ENCODE measurements at regions not wholly inside any gene's neighbourhood (a gene's known extent, or its start where the extent isn't known, plus 50 kb on each side); places are given as distances from the start of the nearest gene placed in this dataset.

DNA sequence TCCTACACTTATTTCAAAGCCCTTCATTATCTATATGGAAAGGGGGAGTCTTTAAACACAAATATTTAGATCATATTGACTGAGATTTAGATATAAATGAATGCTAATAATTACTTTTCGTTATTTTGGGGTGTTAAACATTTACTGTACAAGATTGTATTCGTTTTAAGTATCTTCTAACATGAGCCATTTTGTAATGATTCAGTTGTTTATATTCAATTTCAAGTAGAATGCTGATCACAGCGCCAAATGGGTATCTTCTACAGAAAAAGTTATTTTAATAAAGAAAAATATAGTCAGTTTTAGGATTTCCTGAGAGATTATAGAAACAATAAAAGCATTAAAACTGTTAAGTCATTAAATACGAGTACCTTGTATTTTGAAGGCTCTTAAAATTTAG, 104.5 kb upstream of the HNRNPU start:
- Histone ChIP-seq H3K27me3 (replicated peaks; ENCODE audit: insufficient read depth) (no peaks in the 10 kb centered on the region), H3K36me3 (no peaks in the 10 kb centered on the region), H3K27ac (peak overlapping the region; percentile 98 to 99), H3K9me3 (no peaks in the 10 kb centered on the region), H3K4me1 (ENCODE audit: control insufficient read depth in 1 of 2, low read depth in 2 of 2) (peaks cover 17 to 32% of the 10 kb centered on the region in 2 donors), H3K4me3 (peak overlapping the region; percentile 81)
- DNase-seq (ENCODE audit: low spot score): no peak
- no peak for ATAC-seq (ENCODE audit: insufficient number of reproducible peaks, low FRiP score, low read depth)
- TF ChIP-seq, protein P1, sequence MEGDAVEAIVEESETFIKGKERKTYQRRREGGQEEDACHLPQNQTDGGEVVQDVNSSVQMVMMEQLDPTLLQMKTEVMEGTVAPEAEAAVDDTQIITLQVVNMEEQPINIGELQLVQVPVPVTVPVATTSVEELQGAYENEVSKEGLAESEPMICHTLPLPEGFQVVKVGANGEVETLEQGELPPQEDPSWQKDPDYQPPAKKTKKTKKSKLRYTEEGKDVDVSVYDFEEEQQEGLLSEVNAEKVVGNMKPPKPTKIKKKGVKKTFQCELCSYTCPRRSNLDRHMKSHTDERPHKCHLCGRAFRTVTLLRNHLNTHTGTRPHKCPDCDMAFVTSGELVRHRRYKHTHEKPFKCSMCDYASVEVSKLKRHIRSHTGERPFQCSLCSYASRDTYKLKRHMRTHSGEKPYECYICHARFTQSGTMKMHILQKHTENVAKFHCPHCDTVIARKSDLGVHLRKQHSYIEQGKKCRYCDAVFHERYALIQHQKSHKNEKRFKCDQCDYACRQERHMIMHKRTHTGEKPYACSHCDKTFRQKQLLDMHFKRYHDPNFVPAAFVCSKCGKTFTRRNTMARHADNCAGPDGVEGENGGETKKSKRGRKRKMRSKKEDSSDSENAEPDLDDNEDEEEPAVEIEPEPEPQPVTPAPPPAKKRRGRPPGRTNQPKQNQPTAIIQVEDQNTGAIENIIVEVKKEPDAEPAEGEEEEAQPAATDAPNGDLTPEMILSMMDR (IDR thresholded peaks at IDR 0.05): no peak

DNA sequence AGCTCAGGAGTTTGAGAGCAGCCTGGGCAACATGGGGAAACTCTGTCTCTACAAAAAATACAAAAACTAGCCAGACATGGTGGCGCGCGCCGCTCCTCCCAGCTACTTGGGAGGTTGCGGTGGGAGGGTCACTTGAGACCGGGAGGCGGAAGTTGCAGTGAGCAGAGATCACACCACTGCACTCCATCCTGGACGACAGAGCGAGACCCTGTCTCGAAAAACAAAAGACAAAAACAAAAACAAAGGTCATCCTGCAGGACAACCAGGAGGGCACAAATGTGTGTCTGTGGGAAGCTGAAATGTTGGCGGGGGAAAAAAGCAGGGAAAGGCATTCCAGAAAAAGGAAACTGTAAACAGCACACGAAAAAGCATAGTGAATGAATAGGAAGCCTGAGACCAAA, 104.1 kb upstream of the HNRNPU start:
- Histone ChIP-seq H3K36me3 (no peaks in the 10 kb centered on the region), H3K9me3 (no peaks in the 10 kb centered on the region), H3K4me1 (ENCODE audit: control insufficient read depth in 1 of 2, low read depth in 2 of 2) (peaks cover 21 to 36% of the 10 kb centered on the region in 2 donors), H3K4me3 (peak overlapping the region; percentile 81), H3K27me3 (replicated peaks; ENCODE audit: insufficient read depth) (no peaks in the 10 kb centered on the region), H3K27ac (peak overlapping the region; percentile 98 to 99)
- DNase-seq (ENCODE audit: low spot score) (no peak), ATAC-seq (ENCODE audit: insufficient number of reproducible peaks, low FRiP score, low read depth) (no peak)
- TF ChIP-seq, protein P1 (IDR thresholded peaks at IDR 0.05): no peak

DNA sequence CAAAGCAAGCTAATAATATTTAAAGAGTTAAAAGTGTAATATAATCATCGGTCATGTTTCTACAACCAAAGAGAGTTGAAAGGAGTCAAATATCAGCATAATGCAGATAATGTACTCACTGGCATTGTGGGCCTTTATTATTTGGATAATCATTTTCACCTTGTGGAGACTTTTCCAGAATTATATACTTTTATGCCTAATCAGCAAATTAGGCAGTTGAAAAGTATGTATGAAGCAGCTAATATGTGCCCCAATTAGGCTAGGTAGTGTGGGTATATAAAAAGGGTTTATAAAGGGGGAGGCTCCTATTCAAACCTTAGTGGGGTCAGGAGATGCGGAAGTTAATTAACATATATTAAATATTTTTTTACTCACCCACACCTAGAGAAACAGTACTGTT, 102.8 kb upstream of the HNRNPU start:
- H3K4me1 ChIP-seq (ENCODE audit: control insufficient read depth in 1 of 2, low read depth in 2 of 2): peaks cover 26 to 39% of the 10 kb centered on the region in 2 donors
- no peaks in the 10 kb centered on the region for H3K27me3 ChIP-seq (replicated peaks; ENCODE audit: insufficient read depth)
- H3K9me3 ChIP-seq: no peaks in the 10 kb centered on the region
- ATAC-seq (ENCODE audit: insufficient number of reproducible peaks, low FRiP score, low read depth) (no peak), DNase-seq (ENCODE audit: low spot score) (no peak)
- no peaks in the 10 kb centered on the region for H3K36me3 ChIP-seq
- no peak overlapping the region for H3K4me3 ChIP-seq
- TF ChIP-seq, protein P1 (IDR thresholded peaks at IDR 0.05): no peak
- no peak overlapping the region for H3K27ac ChIP-seq

DNA sequence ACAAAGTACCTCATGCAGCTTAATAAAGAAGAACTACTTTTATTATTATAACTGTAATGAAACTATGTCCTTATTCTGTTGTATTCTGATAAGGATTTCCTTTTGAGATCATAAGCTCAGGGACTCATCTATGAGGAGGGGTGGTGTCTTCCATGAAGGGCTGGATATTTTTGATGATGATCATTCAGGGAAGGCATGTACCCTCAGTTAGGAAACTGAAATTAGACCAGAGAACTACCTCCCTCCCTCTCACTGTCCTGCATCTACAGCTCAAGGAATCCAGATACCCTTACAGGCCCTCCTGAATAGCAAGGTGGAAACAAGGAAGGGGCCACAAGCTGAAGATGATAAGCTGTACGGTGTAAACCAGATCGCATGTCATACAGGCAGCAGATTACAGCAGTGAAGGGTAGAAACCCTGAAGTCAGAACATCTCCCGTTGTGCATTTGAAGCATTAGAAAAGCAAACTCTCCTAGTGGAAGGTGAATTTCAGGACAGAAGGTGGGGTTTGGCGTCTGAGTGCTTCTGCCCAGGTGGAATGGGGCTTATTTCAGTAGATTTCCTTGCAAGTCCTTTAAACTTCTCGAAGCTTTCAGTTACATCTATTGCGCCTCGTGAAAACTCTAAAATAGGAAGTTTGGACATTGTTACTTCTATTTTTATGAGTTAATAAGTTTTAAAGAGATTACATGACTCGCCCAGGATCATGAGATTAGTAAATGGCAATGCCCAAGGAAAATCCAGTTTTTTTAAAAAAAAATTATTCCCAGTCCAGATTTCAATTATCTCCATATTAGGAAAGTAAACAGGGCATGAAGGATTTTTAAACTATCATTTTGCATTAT, 101.1 kb upstream of the HNRNPU start:
- no peaks in the 10 kb centered on the region for H3K27me3 ChIP-seq (replicated peaks; ENCODE audit: insufficient read depth)
- peaks cover 26 to 39% of the 10 kb centered on the region in 2 donors for H3K4me1 ChIP-seq (ENCODE audit: control insufficient read depth in 1 of 2, low read depth in 2 of 2)
- no peaks in the 10 kb centered on the region for H3K36me3 ChIP-seq
- DNase-seq (ENCODE audit: low spot score) (no peak), ATAC-seq (ENCODE audit: insufficient number of reproducible peaks, low FRiP score, low read depth) (no peak)
- TF ChIP-seq, protein P1 (IDR thresholded peaks at IDR 0.05): no peak
- no peaks in the 10 kb centered on the region for H3K9me3 ChIP-seq
- H3K27ac ChIP-seq: peak overlapping the region; percentile 77 to 85
- no peak overlapping the region for H3K4me3 ChIP-seq

DNA sequence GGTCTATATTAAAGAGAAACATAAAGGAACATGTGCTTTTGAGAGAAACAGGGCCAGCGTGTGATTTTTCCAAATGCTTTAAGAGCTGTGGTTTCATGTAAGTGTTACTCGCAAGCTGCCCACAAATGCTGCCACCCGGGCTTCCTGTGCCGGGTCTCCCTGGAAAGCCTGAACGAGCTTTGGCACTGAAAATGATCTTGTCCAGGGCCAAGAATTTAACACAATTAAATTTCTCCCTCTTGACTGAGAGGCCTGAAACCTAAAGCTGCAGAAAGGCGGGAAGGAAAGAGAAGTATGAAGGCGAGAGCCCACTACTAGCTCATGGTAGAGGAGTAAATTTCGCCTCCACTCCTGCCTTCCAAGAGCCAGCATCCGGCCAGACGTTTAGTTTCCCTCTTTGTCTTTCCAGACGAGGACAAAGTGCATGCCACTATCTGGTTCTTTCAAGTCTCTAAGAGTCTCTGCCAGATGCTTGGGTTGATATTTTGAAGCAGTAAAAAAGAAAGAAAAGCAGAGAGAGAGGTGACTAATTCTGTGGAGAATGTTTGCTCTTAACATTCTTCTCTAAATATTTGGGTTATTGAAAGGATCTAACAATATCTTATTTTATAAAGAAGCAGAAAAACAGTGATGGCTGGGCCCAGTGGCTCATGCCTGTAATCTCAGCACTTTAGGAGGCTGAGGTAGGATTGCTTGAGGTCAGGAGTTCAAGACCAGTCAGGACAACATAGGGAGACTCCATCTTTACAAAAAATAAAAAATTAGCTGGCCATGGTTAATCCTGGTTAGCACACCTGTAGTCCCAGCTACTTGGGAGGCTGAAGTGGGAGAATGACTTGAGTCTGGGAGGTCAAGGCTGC, 100.0 kb upstream of the HNRNPU start:
- DNase-seq (ENCODE audit: low spot score) (no peak), ATAC-seq (ENCODE audit: insufficient number of reproducible peaks, low FRiP score, low read depth) (peak; percentile 21)
- no peaks in the 10 kb centered on the region for H3K36me3 ChIP-seq
- H3K27me3 ChIP-seq (replicated peaks; ENCODE audit: insufficient read depth): no peaks in the 10 kb centered on the region
- TF ChIP-seq, protein P1 (IDR thresholded peaks at IDR 0.05): no peak
- H3K9me3 ChIP-seq: no peaks in the 10 kb centered on the region
- peak overlapping the region; percentile 58 for H3K4me3 ChIP-seq
- H3K4me1 ChIP-seq (ENCODE audit: control insufficient read depth in 1 of 2, low read depth in 2 of 2): peaks cover 26 to 39% of the 10 kb centered on the region in 2 donors
- H3K27ac ChIP-seq: peak overlapping the region; percentile 77 to 85

All from thoracic aorta (tissue), 2 donors.